Lower leg skin (tissue), 3 donors: ENCODE measurements at regions not wholly inside any gene's neighbourhood (a gene's known extent, or its start where the extent isn't known, plus 50 kb on each side); places are given as distances from the start of the nearest gene placed in this dataset.
"Not testable (repeated sequence)": the region's sequence is repeated elsewhere in the genome, so short reads cannot be mapped to it uniquely, and the experiment has no call there.

Experiments
- POLR2A ChIP-seq, 2 donors: fragments of 450-650 bp; IDR thresholded peaks; one replicate each; pipeline ENCODE4 v1.6.1; 2016 to 2017; ENCODE audit warnings: antibody characterized with exemption in 2 of 2, mild to moderate bottlenecking in 1 of 2, moderate library complexity in 1 of 2
- TF ChIP-seq, protein P1 (sequence below), 3 donors: fragments of 450-650 bp; IDR thresholded peaks; one replicate each; pipeline ENCODE4 v1.5.1; 2016; ENCODE audit warnings: antibody characterized with exemption in 3 of 3, mild to moderate bottlenecking in 3 of 3, moderate library complexity in 2 of 3

DNA sequence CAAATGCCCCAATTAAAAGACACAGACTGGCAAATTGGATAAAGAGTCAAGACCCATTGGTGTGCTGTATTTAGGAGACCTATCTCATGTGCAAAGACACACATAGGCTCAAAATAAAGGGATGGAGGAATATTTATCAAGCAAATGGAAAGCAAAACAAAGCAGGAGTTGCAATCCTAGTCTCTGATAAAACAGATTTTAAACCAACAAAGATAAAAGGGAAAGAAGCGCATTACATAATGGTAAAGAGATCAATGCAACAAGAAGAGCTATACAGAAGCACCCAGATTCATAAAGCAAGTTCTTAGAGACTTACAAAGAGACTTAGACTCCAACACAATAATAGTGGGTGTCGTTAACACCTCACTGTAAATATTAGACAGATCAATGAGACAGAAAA, 350.9 kb upstream of the SPRY2 start:
- TF ChIP-seq, protein P1, sequence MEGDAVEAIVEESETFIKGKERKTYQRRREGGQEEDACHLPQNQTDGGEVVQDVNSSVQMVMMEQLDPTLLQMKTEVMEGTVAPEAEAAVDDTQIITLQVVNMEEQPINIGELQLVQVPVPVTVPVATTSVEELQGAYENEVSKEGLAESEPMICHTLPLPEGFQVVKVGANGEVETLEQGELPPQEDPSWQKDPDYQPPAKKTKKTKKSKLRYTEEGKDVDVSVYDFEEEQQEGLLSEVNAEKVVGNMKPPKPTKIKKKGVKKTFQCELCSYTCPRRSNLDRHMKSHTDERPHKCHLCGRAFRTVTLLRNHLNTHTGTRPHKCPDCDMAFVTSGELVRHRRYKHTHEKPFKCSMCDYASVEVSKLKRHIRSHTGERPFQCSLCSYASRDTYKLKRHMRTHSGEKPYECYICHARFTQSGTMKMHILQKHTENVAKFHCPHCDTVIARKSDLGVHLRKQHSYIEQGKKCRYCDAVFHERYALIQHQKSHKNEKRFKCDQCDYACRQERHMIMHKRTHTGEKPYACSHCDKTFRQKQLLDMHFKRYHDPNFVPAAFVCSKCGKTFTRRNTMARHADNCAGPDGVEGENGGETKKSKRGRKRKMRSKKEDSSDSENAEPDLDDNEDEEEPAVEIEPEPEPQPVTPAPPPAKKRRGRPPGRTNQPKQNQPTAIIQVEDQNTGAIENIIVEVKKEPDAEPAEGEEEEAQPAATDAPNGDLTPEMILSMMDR (IDR thresholded peaks at IDR 0.05) = not testable (repeated sequence)
- TF ChIP-seq POLR2A (IDR thresholded peaks at IDR 0.05) = not testable (repeated sequence)
